H9 (cell line): ENCODE measurements at regions not wholly inside any gene's neighbourhood (a gene's known extent, or its start where the extent isn't known, plus 50 kb on each side); places are given as distances from the start of the nearest gene placed in this dataset.
A peak's percentile ranks its signal among the peaks of the same experiment; 100 is the strongest.
"Not testable (repeated sequence)": the region's sequence is repeated elsewhere in the genome, so short reads cannot be mapped to it uniquely, and the experiment has no call there.

ENCODE experiments used
- DNase-seq: peaks from one replicate; pipeline ENCODE4 v3.0.0-alpha.2; 2017
- H2AFZ ChIP-seq: one replicate; pipeline ENCODE4 v1.6.1; 2013; ENCODE audit warnings: mild to moderate bottlenecking, low read length, control low read depth, moderate library complexity
- H2AK5ac ChIP-seq: 2 replicates; pipeline ENCODE4 v1.6.1; 2013; ENCODE audit warnings: low read length, control low read depth, mixed read lengths; ENCODE audit not compliant: insufficient read length
- H2BK120ac ChIP-seq: one replicate; pipeline ENCODE4 v1.6.1; 2013; ENCODE audit warnings: low read depth, mild to moderate bottlenecking, low read length, control low read depth, inconsistent platforms; ENCODE audit not compliant: poor library complexity, severe bottlenecking
- H2BK12ac ChIP-seq: 2 replicates; pipeline ENCODE4 v1.6.1; 2013; ENCODE audit warnings: low read length, control low read depth, mixed read lengths, low read depth; ENCODE audit not compliant: insufficient read length
- H2BK15ac ChIP-seq: 2 replicates; pipeline ENCODE4 v1.6.1; 2013; ENCODE audit warnings: low read depth, low read length, control low read depth
- H2BK20ac ChIP-seq: one replicate; pipeline ENCODE4 v1.6.1; 2013; ENCODE audit warnings: low read depth, mild to moderate bottlenecking, low read length, control low read depth, inconsistent platforms; ENCODE audit not compliant: poor library complexity, severe bottlenecking
- H2BK5ac ChIP-seq: 2 replicates; pipeline ENCODE4 v1.6.1; 2013; ENCODE audit warnings: low read length, control low read depth, mixed read lengths; ENCODE audit not compliant: insufficient read length
- H3K14ac ChIP-seq: 2 replicates; pipeline ENCODE4 v1.6.1; 2013; ENCODE audit warnings: low read length, control low read depth; ENCODE audit not compliant: insufficient read depth
- H3K18ac ChIP-seq: 2 replicates; pipeline ENCODE4 v1.6.1; 2013; ENCODE audit warnings: low read depth, mild to moderate bottlenecking, mixed read lengths, low read length, control low read depth; ENCODE audit not compliant: insufficient read length
- H3K23ac ChIP-seq: 2 replicates; pipeline ENCODE4 v1.6.1; 2013; ENCODE audit warnings: low read length, control low read depth, mixed read lengths, low read depth; ENCODE audit not compliant: insufficient read length
- H3K23me2 ChIP-seq: 2 replicates; pipeline ENCODE4 v1.6.1; 2013; ENCODE audit warnings: low read depth, mild to moderate bottlenecking, mixed read lengths, low read length, control low read depth; ENCODE audit not compliant: insufficient read length, poor library complexity, severe bottlenecking
- H3K27ac ChIP-seq: 2 replicates; pipeline ENCODE4 v1.5.1; 2013; ENCODE audit warnings: low read length, control low read depth, mixed read lengths, low read depth; ENCODE audit not compliant: insufficient read length
- H3K27me3 ChIP-seq: 2 replicates; pipeline ENCODE4 v1.6.1; 2013; ENCODE audit warnings: low read length, control low read depth, inconsistent platforms; ENCODE audit not compliant: insufficient read depth
- H3K4ac ChIP-seq: 2 replicates; pipeline ENCODE4 v1.6.1; 2013; ENCODE audit warnings: low read depth, mild to moderate bottlenecking, control low read depth, inconsistent platforms, low read length, moderate library complexity
- H3K4me1 ChIP-seq: 2 replicates; pipeline ENCODE4 v1.6.1; 2013; ENCODE audit warnings: low read length, control low read depth, inconsistent platforms; ENCODE audit not compliant: insufficient read depth
- H3K4me2 ChIP-seq: 2 replicates; pipeline ENCODE4 v1.6.1; 2013; ENCODE audit warnings: low read length, control low read depth, mixed read lengths; ENCODE audit not compliant: insufficient read length, insufficient read depth
- H3K56ac ChIP-seq: 2 replicates; pipeline ENCODE4 v1.6.1; 2013; ENCODE audit warnings: low read depth, mild to moderate bottlenecking, mixed read lengths, low read length, control low read depth; ENCODE audit not compliant: insufficient read length
- H3K79me1 ChIP-seq: 2 replicates; pipeline ENCODE4 v1.6.1; 2013; ENCODE audit warnings: low read depth, mild to moderate bottlenecking, moderate library complexity, low read length, control low read depth, inconsistent platforms; ENCODE audit not compliant: insufficient read depth, poor library complexity, severe bottlenecking
- H3K79me2 ChIP-seq: 2 replicates; pipeline ENCODE4 v1.6.1; 2013; ENCODE audit warnings: low read length, control low read depth, inconsistent platforms; ENCODE audit not compliant: insufficient read depth
- H3K9ac ChIP-seq: 2 replicates; pipeline ENCODE4 v1.6.1; 2013; ENCODE audit warnings: low read length, control low read depth, mixed read lengths; ENCODE audit not compliant: insufficient read length; ENCODE audit errors: extremely low read depth
- H3K9me3 ChIP-seq: one replicate; pipeline ENCODE4 v1.6.1; 2013; ENCODE audit warnings: low read depth, low read length, inconsistent platforms; ENCODE audit not compliant: control insufficient read depth
- H3T11ph ChIP-seq: one replicate; pipeline ENCODE4 v1.6.1; 2013; ENCODE audit warnings: mild to moderate bottlenecking, low read length, control low read depth, inconsistent platforms
- H4K20me1 ChIP-seq: one replicate; pipeline ENCODE4 v1.6.1; 2013; ENCODE audit not compliant: control insufficient read depth, insufficient read length, insufficient read depth
- H4K5ac ChIP-seq: 2 replicates; pipeline ENCODE4 v1.6.1; 2013; ENCODE audit warnings: low read depth, mild to moderate bottlenecking, mixed read lengths, low read length, control low read depth; ENCODE audit not compliant: insufficient read length
- H4K8ac ChIP-seq: replicated peaks from 2 replicates; pipeline ENCODE4 v1.6.1; 2013; ENCODE audit warnings: low read length, control low read depth, mixed read lengths, low read depth; ENCODE audit not compliant: insufficient read length
- H4K91ac ChIP-seq: 2 replicates; pipeline ENCODE4 v1.6.1; 2013; ENCODE audit warnings: low read depth, mild to moderate bottlenecking, moderate library complexity, mixed read lengths, low read length, control low read depth; ENCODE audit not compliant: insufficient read length
- H3K27ac Mint-ChIP-seq, 3 experiments: 2 replicates in 2 of 3; 3 replicates in 1 of 3; pipeline ENCODE4 v1.8.0; 2020 to 2021; ENCODE audit warnings: mixed read lengths in 3 of 3, mild to moderate bottlenecking in 1 of 3, moderate library complexity in 1 of 3
- H3K27me3 Mint-ChIP-seq: 2 replicates; pipeline ENCODE4 v1.8.0; 2021; ENCODE audit warnings: low read depth, mild to moderate bottlenecking, moderate library complexity, mixed read lengths
- H3K36me3 Mint-ChIP-seq, 3 experiments: 2 replicates in 2 of 3; 3 replicates in 1 of 3; pipeline ENCODE4 v1.8.0; 2020 to 2021; ENCODE audit warnings: low read depth in 3 of 3, mixed read lengths in 3 of 3; ENCODE audit not compliant: insufficient read depth in 1 of 3
- H3K4me1 Mint-ChIP-seq, 2 experiments: 2 replicates each; pipeline ENCODE4 v1.8.0; 2020; ENCODE audit warnings: mixed read lengths in 2 of 2
- H3K4me3 Mint-ChIP-seq, 2 experiments: 2 replicates in 1 of 2; 3 replicates in 1 of 2; pipeline ENCODE4 v1.8.0; 2020 to 2021; ENCODE audit warnings: mild to moderate bottlenecking in 2 of 2, mixed read lengths in 2 of 2, moderate library complexity in 1 of 2
- H3K9me3 Mint-ChIP-seq, 2 experiments: 2 replicates in 1 of 2; 3 replicates in 1 of 2; pipeline ENCODE4 v1.8.0; 2020; ENCODE audit warnings: mild to moderate bottlenecking in 2 of 2, mixed read lengths in 2 of 2, moderate library complexity in 1 of 2
- WGBS: extraction: QIAGEN DNeasy Blood & Tissue Kit; methylation state at CpG from one replicate; pipeline ENCODE4 v1.1.7; 2013; ENCODE audit warnings: missing lambda C conversion rate, low lambda C conversion rate, mixed read lengths; ENCODE audit not compliant: insufficient read length; ENCODE audit errors: extremely low coverage; 5-methylcytosine and 5-hydroxymethylcytosine counted together

GRCh38 chr9:41697080-41697479 lies 432.1 kb downstream of the CNTNAP3B start:
- H2AFZ ChIP-seq, H3K4me3 Mint-ChIP-seq, DNase-seq, H3K9ac ChIP-seq, H3K27me3 Mint-ChIP-seq, H3K27me3 ChIP-seq, H3K27ac Mint-ChIP-seq, H3K23me2 ChIP-seq, H2BK20ac ChIP-seq, H3K9me3 Mint-ChIP-seq, H3K9me3 ChIP-seq, H2BK120ac ChIP-seq, H2BK12ac ChIP-seq, H3K56ac ChIP-seq, H3K4me1 ChIP-seq, H4K91ac ChIP-seq, H3K4ac ChIP-seq, H3K79me1 ChIP-seq, H3K79me2 ChIP-seq, H2BK15ac ChIP-seq, H3K4me2 ChIP-seq, H3K36me3 Mint-ChIP-seq, H3K18ac ChIP-seq, H4K5ac ChIP-seq, H2BK5ac ChIP-seq, H3K23ac ChIP-seq, H2AK5ac ChIP-seq, H3T11ph ChIP-seq, H3K27ac ChIP-seq, H3K14ac ChIP-seq, H4K8ac ChIP-seq, H4K20me1 ChIP-seq, H3K4me1 Mint-ChIP-seq: not testable (repeated sequence)
- WGBS = no CpG with 5 or more reads among the region's 4 CpGs

DNA sequence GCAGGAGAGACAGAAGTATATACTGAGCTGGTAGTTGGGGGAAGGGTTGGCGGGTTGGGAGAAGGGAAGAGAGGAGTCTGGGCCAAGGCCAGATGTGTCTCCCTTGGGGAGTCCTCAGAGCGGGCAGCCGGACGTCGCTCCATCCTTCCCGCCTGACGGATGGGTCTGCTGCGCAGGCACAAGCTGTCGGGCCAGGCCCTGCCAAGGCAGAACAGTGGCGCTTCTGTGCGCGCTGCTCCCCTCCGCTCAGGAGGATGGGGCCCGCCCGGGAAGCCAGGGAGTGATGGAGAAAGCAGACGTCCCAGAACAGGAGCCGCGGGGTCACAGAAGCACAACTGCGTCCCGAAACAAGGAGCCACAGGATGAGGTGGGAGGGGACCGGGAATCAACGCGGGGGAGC lies 449.9 kb downstream of the CNTNAP3B start:
- H3K27me3 Mint-ChIP-seq, H3K79me2 ChIP-seq, H3K9me3 ChIP-seq, H3K4me1 ChIP-seq, H3K9ac ChIP-seq, H2BK120ac ChIP-seq, H3K9me3 Mint-ChIP-seq, H3K14ac ChIP-seq, H3K36me3 Mint-ChIP-seq, H3K23ac ChIP-seq, H3K4ac ChIP-seq, H2AK5ac ChIP-seq, H3K18ac ChIP-seq, H3K4me2 ChIP-seq, H4K91ac ChIP-seq, H4K20me1 ChIP-seq, H3T11ph ChIP-seq, H3K23me2 ChIP-seq, H3K4me1 Mint-ChIP-seq, H2AFZ ChIP-seq, H3K79me1 ChIP-seq, H3K27ac ChIP-seq, H3K56ac ChIP-seq, H2BK20ac ChIP-seq, H2BK15ac ChIP-seq, H3K27me3 ChIP-seq, H2BK12ac ChIP-seq, DNase-seq, H3K27ac Mint-ChIP-seq, H4K8ac ChIP-seq, H2BK5ac ChIP-seq, H4K5ac ChIP-seq: not testable (repeated sequence)
- H3K4me3 Mint-ChIP-seq = peak overlapping the region; percentile 21 to 62; a peak in 4 of 5 replicates
- no CpG with 5 or more reads among the region's 23 CpGs for WGBS
